IPS-NIHi11 (cell line): ENCODE measurements at regions not wholly inside any gene's neighbourhood (a gene's known extent, or its start where the extent isn't known, plus 50 kb on each side); places are given as distances from the start of the nearest gene placed in this dataset.
A peak's percentile ranks its signal among the peaks of the same experiment; 100 is the strongest.

ENCODE experiments used
- DNase-seq: peaks from one replicate; pipeline ENCODE4 v3.0.0; 2012; ENCODE audit warnings: mixed read lengths, low spot score

DNA sequence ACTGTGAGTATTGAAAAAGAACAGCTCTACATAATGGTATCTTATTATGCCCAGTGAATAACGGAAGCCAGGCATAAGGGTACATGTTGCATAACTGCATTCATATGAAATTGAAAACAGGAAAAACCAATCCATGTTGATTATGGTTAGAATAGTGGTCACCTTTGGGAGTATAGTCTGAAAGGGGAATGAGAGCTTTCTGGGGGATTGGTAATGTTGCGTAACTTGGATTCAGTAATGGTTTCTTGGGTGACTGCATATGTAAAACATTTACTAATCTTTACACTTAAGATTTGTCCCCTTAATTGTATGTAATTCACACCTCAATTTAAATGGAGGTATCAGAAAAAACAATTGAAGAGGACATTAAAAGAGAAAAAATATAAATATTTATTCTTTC lies 292.1 kb downstream of the LMO4 start:
- DNase-seq, result no peak

DNA sequence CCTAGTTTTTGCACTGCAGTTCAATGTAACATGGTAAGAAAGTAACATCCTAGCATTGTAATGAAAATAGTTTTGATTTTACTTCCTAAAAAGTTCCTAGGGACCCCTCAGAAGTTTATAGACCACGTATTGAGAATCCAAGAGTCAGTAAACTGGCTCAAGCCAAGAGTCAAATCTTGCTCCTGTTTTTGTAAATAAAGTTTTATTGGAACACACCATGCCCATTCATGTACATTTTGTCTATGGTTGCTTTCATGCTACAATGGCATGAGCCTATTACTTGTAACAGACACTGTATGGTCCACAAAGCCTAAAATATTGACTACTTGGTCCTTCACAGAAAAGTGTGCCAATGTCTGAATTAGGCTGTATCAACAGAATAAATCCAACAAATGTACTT lies 301.0 kb downstream of the LMO4 start:
- DNase-seq, result no peak

DNA sequence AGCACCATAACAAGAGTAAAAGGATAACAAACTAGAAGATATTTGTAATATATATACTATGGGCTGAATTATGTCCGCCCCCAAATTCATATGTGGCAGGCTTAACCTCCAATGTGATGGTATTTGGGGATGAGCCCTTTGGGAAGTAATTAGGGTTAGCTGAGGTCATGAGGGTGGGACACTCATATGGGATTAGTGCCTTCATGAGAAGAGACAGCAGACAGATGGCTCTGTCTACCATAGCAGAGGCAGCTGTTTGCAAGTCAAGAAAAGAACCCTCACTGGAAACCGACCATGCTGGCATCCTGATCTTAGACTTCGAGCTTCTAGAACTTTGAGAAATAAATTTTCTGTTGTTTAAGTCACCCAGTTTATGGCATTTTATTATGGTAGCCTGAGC lies 303.6 kb downstream of the LMO4 start:
- no peak for DNase-seq

GRCh38 chr1:87636198-87636892 lies 307.7 kb downstream of the LMO4 start:
- no peak for DNase-seq

- no peak for DNase-seq
Measured at GRCh38 chr1:87638636-87639035, 310.0 kb downstream of the LMO4 start.

- no peak for DNase-seq
Measured at GRCh38 chr1:87641996-87642395, 313.3 kb downstream of the LMO4 start.

DNA sequence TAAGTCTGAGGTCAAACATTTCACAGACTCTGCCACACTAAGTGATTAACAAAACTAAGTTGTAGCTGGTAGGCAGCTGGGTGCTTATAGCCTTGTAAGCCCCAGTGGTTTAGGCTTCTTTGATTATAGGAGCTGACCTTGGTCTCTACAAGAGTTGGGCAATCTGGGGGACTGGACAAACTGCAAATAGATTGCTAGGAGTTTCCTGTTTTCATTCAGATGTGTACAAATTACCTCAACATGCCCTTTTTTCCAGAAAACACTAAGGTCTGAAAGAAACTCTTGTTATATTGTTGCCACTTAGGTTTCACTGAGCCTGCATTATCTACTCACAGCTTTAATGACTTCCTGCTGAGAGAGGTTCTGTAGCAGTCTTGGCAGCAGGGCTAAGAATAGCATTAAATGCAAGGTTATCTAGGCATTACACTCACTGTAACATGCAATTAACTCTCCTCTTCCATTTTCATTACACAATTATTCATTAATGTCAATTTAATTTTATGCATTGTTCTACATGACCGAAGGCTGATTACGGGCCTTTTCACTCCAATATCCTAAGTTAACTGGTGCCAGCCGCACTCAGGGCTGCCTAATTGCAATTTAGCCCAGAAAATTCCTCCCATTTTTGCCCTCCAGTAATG lies 314.0 kb downstream of the LMO4 start:
- peak; percentile 18 for DNase-seq

DNA sequence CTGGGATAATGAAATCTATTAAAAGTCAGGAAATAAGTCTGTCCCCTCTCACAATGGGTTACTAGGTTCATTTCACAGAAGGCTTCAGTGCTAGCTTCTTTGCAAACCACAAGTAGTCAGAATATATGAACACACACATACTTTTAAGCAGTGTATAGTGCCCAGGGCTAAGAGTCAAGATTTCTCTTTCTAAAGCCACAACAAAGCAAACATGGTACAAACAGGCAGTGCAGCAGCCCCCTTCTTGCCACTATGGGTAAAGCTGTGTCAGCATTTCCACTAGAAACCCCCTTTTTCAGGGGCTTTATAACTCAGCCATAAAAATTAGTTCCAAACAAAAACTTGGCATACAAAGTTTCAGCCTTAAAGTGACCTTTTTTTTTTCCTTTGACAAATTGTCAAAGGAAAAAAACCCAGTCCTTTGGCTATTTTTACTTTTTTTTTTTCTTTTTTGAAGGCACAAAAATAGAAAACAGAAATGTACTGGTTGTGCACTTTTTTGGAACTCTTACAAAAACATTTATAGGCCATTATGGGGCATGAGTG lies 315.4 kb downstream of the LMO4 start:
- DNase-seq, result no peak

DNA sequence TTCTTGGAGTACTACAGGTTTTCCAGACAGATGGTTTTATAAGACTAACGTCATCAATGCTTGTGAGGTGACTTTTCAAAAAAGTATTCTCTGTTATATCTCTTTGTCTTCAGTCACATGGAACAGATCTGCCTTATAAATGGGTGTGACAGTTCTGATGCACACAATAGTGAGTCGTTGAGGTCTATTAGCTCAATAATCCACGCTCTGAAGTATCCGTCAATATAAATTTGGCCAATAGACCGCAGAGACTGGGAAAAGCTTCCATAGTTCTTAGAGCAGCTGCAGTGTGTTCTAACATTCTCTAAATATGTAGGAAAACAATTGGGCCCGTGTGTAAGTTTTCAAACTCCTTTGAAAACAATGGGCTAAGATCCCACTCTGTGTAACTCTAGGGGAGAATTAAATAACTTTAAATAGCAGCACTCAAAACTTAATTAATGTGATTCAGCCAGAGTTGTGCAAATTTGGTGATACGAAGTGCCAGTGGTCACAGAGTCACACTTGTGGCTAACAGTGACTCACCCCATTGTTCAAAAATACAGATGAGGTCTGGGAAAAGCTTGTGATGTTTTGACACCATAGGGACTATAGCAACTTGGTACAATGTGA lies 316.0 kb downstream of the LMO4 start:
- no peak for DNase-seq

GRCh38 chr1:87647430-87648177 lies 318.9 kb downstream of the LMO4 start:
- DNase-seq, result no peak

- no peak for DNase-seq
Measured at GRCh38 chr1:87648323-87649119, 319.8 kb downstream of the LMO4 start.

DNA sequence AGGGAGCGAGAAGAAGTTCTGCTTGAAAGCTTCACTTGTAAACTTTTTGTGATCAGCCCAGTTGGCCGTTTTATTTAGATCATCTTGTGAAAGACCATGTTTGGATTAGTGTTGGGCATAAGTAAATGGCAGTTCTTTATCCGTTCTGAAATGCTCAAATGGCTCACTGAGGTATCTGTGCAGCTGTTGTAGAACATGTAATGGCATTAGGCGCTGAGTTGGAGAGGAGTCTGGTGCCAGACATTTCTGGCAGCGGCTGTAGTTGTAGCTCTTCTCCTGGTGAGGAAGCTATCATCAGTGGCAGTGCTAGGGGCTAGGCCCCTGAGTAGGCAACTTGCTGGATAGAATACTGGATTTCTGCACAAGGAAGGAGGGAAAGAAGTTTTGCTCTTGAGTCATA lies 321.6 kb downstream of the LMO4 start:
- no peak for DNase-seq

GRCh38 chr1:87652176-87652575 lies 323.5 kb downstream of the LMO4 start:
- no peak for DNase-seq

DNA sequence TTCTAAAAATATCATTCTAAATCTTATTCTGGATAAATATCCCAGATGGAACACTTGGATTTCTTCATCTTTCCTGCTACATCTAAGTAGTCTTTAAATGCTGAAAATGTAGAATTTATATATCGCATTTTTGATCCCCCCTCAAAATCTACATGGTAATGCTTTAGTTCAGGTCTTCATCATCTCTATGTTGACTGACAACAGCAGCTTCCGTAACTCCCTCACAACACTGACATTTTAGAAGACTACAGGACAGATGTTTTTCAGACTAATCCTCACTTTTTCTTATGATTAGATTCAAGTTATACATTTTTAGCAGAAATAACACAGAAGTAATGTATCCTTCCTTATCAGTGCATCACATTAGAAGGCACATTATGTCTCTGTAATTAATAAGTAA lies 336.5 kb downstream of the LMO4 start:
- no peak for DNase-seq

GRCh38 chr1:87666681-87667080 lies 338.0 kb downstream of the LMO4 start:
- DNase-seq, result no peak

DNA sequence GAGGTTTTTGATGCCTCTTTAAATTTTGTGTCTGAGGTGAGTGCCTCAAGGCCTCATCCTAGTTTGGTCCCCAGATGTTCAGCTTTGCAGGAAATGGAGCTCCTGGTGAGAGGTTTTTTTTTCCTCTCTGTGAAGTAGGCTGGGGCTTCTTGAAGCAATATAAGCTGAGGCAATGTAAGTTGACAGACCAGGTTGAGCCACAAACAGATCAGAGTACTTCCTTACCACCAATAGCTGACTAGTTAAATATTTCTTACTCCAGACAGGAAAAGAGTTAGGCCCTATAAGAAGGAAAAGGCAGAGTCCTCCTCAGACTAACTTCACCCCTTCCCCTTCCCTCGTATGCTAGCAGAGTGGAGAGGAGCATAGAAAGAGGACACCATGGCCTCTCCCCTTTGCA lies 341.0 kb downstream of the LMO4 start:
- DNase-seq, result no peak

DNA sequence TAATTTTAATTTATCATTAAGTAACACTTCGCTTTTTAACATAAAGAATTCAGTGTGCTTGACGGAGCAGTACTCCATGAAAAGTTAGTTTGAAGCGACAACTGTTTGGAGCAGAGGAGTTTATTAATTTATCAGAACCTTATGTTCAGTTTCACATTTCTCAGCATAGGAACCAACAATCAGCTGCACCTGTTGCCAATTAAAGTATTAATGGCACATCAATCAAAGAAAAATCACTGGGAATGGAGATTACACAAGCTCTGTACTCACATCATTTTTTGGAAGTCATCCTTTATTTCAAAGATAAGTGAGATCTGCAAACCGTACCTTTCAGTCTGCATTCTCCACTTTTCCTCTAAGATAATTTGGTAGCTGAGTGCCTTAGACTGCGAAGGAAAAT lies 344.6 kb downstream of the LMO4 start:
- DNase-seq, result no peak

GRCh38 chr1:87673748-87674147 lies 345.1 kb downstream of the LMO4 start:
- no peak for DNase-seq

- DNase-seq, result no peak
Measured at GRCh38 chr1:87674791-87675190, 346.1 kb downstream of the LMO4 start.

- no peak for DNase-seq
Measured at GRCh38 chr1:87678266-87678665, 349.6 kb downstream of the LMO4 start.

- no peak for DNase-seq
Measured at GRCh38 chr1:87682565-87682964, 353.9 kb downstream of the LMO4 start.
